ENCODE measurements at regions not wholly inside any gene's neighbourhood (a gene's known extent, or its start where the extent isn't known, plus 50 kb on each side); places are given as distances from the start of the nearest gene placed in this dataset.
"Not testable (repeated sequence)": the region's sequence is repeated elsewhere in the genome, so short reads cannot be mapped to it uniquely, and the experiment has no call there.

- peak; percentile 60 for DNase-seq (ENCODE audit: low spot score)
Measured at GRCh38 chr5:164504141-164504772, 998.8 kb downstream of the MAT2B start.

DNA sequence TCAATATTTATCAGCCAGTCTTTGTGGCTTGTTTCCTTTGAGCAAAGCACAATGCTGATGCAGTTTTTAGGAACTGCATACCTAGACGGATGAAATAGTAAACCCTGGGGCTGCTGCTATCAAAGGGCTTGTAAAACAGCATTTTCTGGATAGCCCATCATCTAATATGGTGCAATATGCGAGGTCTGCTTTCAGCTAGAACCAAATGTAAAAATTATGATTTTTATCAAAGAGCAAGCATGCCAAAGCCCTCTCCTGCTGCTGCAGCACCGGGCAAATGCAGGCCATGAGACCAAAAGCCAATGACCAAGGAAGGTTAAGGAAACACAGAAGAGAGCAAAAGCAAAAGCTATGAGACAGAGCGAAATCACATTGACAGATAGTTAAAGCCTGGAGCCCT is 1000.4 kb downstream of the MAT2B start:
- no peak for DNase-seq (ENCODE audit: low spot score)

- no peak for DNase-seq (ENCODE audit: low spot score)
Measured at GRCh38 chr5:164518067-164518740, 1012.8 kb downstream of the MAT2B start.

- no peak for DNase-seq (ENCODE audit: low spot score)
Measured at GRCh38 chr5:164518741-164519080, 1013.3 kb downstream of the MAT2B start.

DNA sequence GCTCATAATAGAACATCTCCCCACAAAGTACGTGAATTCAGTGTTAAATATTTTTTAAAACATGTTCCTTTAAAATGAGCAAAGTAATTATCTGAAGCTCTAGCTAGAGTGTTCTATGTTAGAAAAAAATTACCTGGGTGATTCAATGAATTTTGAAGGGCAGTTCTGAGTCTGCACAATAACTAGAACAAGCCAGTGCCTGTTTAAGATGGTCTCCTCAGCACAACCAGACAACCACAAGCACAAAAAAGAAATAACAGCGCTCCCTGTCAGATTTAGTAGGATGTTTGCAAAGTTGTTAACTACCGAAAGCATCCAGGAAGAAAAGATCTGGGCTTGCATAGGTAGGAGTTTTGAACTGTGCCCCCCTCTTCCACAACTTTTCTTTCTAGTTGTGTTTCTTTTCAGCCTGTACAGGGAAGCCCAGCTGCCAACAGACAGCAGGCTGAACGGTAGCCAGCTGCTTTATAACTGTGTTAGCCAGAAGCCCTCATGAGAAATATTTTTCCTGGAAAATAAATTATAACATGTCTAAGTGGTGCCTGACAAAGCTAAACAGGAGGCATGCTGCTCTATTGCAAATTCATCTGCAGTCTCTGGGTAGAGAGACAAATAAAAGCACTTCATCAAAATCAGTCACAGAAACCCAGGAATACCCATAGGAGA is 1026.9 kb downstream of the MAT2B start:
- no peak for DNase-seq (ENCODE audit: low spot score)

GRCh38 chr5:164533426-164533825 is 1028.0 kb downstream of the MAT2B start:
- DNase-seq (ENCODE audit: low spot score) = not testable (repeated sequence)

- DNase-seq (ENCODE audit: low spot score) = no peak
Measured at GRCh38 chr5:164540174-164540573, 1034.8 kb downstream of the MAT2B start.

- no peak for DNase-seq (ENCODE audit: low spot score)
Measured at GRCh38 chr5:164545507-164545906, 1040.1 kb downstream of the MAT2B start.

DNA sequence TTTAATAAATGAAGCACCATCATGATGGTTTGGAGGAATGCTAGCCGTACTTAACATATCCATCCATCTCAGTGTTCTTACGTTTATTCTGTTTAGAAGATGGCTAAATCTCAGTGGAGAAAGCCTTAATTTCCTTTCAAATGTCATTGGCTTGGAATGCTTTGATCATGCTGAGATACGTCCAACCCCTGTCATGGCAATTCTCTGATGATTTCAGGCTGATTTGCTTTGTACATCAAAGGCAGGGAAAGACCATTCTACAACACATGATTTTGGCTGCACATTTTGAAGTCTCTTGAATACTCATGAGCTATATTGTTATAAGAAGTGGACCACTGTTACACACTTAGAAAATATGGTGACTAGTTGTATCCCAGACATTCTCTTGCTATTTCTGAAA is 1048.4 kb downstream of the MAT2B start:
- DNase-seq (ENCODE audit: low spot score) = no peak

GRCh38 chr5:164555809-164556208 is 1050.4 kb downstream of the MAT2B start:
- DNase-seq (ENCODE audit: low spot score) = no peak

DNA sequence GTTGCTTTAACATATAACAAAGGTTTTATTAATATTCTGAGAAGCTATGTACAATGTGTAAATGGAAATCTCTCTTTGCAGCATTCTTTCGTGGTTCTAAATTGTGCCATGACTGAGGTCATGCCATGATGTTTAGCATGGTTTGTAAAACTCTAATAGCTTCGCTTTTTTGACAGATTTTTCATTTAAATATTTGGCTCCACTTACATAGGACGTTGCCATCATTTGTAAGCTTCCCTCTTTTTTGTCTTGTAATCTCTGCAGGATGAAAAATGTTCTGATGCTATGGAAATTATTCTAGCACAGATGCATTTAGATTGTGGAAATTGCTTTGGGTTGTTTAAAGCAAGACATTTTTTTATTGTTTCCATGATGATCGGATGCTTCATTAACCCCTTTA is 1054.8 kb downstream of the MAT2B start:
- DNase-seq (ENCODE audit: low spot score) = no peak

GRCh38 chr5:164561933-164562872 is 1056.8 kb downstream of the MAT2B start:
- no peak for DNase-seq (ENCODE audit: low spot score)

- no peak for DNase-seq (ENCODE audit: low spot score)
Measured at GRCh38 chr5:164563370-164563769, 1058.0 kb downstream of the MAT2B start.

DNA sequence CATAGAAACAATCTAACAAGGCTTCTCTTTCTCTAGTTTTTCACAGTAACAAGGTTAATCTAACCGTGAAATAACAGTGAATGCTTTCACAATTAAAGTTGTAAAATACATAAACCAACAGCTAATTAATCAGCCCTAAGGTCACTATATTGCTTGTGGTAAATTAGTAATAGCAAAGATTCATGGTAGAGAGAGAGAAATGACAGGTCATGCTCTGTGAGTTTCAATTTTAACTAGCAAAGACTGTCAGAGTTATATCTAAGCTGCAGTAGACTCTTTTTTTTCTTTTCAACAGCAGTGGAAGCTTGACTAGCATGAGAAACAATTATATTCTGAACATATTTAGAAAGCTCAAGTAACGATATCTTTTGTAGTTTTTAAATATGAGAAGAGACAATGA is 1068.0 kb downstream of the MAT2B start:
- no peak for DNase-seq (ENCODE audit: low spot score)

DNA sequence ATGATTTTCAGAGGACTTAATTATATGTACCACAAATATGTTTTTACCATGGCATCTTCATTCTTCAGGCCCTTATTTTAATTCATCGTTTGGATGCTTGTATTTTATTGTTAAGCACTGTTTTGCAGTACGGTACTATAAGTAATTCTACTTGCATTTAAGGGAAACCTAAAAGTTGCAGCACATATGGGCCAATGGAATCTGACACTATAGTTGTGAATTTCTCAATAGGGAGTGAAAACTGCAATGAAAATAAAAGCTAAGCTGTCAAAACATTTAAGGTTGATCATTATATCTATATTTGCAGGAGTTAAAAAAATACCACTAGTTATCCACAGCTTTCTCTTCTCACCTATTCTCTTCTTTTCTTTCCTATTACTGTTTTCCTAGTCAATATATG is 1071.8 kb downstream of the MAT2B start:
- no peak for DNase-seq (ENCODE audit: low spot score)

DNA sequence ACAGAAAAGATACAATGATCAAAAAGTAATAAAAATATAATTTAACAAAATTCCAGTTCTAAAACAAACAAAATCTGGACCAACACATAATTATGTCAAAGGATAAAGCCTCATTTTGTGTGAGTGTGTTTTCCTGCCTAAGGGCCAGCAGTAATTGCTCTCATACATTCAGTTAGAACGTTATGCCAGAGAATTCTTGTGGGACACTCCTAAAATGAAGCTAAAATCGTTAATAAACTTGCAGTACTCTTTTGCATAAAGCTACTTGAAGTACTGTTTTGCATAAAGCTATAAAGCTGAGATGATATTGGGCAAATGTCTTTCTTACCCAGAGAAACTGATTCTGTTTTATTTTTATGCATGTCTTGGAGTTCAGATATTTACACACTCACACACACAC is 1072.3 kb downstream of the MAT2B start:
- no peak for DNase-seq (ENCODE audit: low spot score)

DNA sequence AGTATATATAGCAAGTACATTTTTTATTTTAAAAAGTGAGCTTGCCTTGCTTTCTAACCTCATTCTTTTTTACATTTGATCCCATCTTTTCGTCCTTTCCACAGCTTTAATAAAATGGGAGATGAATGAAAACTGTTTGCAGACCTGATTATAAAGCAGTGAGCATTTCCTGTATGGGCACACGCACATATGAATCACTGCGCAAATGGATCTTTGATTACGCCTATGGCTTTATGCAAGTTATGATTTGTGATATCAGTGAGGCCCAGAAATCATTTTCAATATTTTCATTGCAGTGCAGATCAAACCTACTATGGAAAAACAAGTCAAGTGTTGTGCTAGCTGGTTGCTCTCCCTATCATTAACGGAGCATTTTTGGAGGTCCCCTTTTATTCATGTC is 1073.0 kb downstream of the MAT2B start:
- no peak for DNase-seq (ENCODE audit: low spot score)

- DNase-seq (ENCODE audit: low spot score) = no peak
Measured at GRCh38 chr5:164578911-164579310, 1073.5 kb downstream of the MAT2B start.

- DNase-seq (ENCODE audit: low spot score) = no peak
Measured at GRCh38 chr5:164580155-164580554, 1074.7 kb downstream of the MAT2B start.

- DNase-seq (ENCODE audit: low spot score) = no peak
Measured at GRCh38 chr5:164581889-164582288, 1076.5 kb downstream of the MAT2B start.

- no peak for DNase-seq (ENCODE audit: low spot score)
Measured at GRCh38 chr5:164593982-164594381, 1088.6 kb downstream of the MAT2B start.

DNA sequence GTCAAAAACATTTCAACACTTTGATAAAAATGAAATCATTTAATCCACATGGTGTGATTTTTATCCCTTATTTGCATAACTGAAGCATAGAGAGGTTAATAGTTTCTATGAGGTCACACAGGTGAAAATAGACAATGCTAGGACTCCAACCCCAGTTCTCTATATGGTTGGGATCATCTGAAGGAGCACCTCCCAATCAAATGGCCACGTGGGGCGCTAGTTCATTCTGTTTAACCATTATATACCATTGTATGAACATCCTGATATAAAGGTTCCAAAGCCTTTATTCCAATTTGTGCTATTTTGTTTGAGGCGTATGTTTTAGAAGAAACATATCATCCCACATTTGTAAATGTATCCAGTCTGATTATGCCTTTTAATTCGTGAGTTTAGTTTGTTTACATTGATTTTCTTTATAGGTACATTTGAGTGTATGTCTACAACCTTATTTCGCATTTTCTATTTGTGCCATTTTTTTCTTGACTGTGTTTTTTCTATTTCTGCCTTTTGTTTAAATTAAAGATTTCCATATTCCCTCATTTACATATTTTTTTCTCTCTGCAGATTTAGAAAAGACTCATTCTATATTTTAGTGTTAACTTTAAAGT is 1092.0 kb downstream of the MAT2B start:
- DNase-seq (ENCODE audit: low spot score) = no peak
